22Rv1 (cell line): ENCODE measurements at regions not wholly inside any gene's neighbourhood (a gene's known extent, or its start where the extent isn't known, plus 50 kb on each side); places are given as distances from the start of the nearest gene placed in this dataset.
A peak's percentile ranks its signal among the peaks of the same experiment; 100 is the strongest.
"Not testable (repeated sequence)": the region's sequence is repeated elsewhere in the genome, so short reads cannot be mapped to it uniquely, and the experiment has no call there.

Experiments used
- H3K27ac ChIP-seq: fragments of 450-650 bp; 2 replicates; pipeline ENCODE4 v1.5.1; 2017
- CTCF ChIP-seq: fragments of 450-650 bp; IDR thresholded peaks from 2 replicates; pipeline ENCODE4 v1.5.1; 2017; ENCODE audit warnings: mild to moderate bottlenecking
- ZFX ChIP-seq: fragments of 450-650 bp; IDR thresholded peaks from 2 replicates; pipeline ENCODE4 v1.6.1; 2017; ENCODE audit warnings: antibody characterized with exemption, borderline replicate concordance

DNA sequence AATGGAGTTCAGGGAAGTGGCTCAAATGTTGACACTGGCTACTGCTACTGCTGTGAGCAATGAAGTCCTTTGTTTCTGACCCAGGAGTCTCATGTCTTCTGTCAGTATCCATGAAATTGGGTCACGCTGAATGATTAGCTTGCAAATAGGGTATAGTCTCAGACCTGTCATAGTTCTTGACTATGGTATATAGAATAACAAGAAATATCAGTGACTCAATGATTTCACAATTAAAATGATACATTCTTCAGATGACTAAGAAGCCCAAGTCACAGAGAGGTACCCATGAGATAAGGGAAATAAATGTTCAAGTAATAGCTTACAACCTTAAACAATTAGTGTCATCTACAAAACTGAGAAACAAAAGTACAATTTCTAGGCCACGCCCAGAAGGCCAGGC lies 89.3 kb downstream of the LYZL2 start:
- H3K27ac ChIP-seq = no peak overlapping the region
- TF ChIP-seq ZFX (no peak), CTCF (no peak)

DNA sequence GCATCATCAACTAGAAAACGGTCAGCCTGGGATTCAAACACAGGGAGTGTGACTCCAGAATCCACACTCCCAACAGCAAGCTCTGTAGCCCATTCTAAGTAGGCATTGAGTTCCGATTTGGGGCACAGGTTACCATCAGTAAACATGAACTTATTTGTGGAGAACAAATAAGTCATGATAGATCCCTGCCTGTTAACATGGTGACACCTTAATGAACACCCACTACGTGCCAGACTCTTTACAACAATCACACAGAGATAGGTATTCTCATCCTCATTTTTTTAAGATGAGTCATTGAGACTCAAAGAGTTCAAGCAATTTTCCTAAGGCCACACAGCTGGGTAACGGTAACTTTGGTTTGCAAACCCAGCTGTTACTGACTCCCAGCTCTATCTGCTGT lies 91.5 kb downstream of the LYZL2 start:
- H3K27ac ChIP-seq = no peak overlapping the region
- TF ChIP-seq ZFX (no peak), CTCF (no peak)

- no peak overlapping the region for H3K27ac ChIP-seq
- TF ChIP-seq ZFX (no peak), CTCF (no peak)
Observed at GRCh38 chr10:30537586-30537985, 92.0 kb downstream of the LYZL2 start.

- not testable (repeated sequence) for H3K27ac ChIP-seq
Observed at GRCh38 chr10:30537158-30537557, 92.4 kb downstream of the LYZL2 start.

GRCh38 chr10:30536578-30536977 lies 93.0 kb downstream of the LYZL2 start:
- no peak for TF ChIP-seq ZFX
- no peak for TF ChIP-seq CTCF
- no peak overlapping the region for H3K27ac ChIP-seq

- no peak overlapping the region for H3K27ac ChIP-seq
- TF ChIP-seq CTCF = no peak
- no peak for TF ChIP-seq ZFX
Observed at GRCh38 chr10:30535677-30536076, 93.9 kb downstream of the LYZL2 start.

DNA sequence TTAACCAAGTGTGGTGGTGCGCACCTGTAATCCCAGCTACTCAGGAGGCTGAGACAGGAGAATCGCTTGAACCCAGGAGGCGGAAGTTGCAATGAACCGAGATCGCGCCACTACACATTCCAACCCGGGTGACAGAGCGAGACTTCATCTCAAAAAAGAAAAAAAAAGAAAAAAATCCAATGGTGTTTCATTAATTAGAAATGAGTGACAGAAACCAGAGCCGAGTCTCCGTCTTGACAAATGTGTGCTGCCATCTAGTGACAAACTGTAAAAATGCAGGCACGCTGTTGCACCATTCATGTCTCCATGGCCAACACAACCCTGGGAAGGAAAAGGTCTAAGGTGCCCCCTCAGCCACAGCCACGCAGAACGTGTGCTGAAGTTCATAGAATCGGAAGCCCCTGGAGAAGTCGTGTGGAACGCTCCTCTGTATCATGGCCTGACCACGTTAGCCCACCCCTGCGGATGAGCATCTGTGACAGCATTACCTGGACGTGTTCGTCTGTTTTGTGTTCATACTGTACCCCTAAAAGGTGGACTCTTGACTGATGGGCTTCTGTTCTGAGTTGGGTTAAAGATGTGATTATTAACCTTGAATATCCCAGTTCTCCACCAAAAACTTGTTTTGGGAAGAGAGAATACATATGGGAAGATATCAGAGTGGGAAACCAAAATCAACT lies 94.9 kb downstream of the LYZL2 start:
- no peak for TF ChIP-seq ZFX
- peak; percentile 82 for TF ChIP-seq CTCF
- H3K27ac ChIP-seq = no peak overlapping the region
